CD4-positive, alpha-beta T cell (primary cell): ENCODE measurements at regions not wholly inside any gene's neighbourhood (a gene's known extent, or its start where the extent isn't known, plus 50 kb on each side); places are given as distances from the start of the nearest gene placed in this dataset.

Source experiments
- ATAC-seq: fragments of 200-7000 bp; cut with Tn5 transposase; one replicate; pipeline ENCODE4 v1.10.0; 2022; ENCODE audit warnings: mild to moderate bottlenecking; ENCODE audit not compliant: poor library complexity
- CTCF ChIA-PET: fragments of 350-600 bp; sonication (Branson Sonifier 250); formaldehyde crosslinking; loops from one replicate; lab custom pipeline; 2021; ENCODE audit warnings: antibody characterized with exemption, inconsistent platforms; lab: Charles Lee
- POLR2A ChIA-PET: fragments of 350-600 bp; sonication (Branson Sonifier 250); formaldehyde crosslinking; loops from one replicate; lab custom pipeline; 2021; ENCODE audit warnings: antibody characterized with exemption, inconsistent platforms; lab: Charles Lee
- DNase-seq, 14 experiments: peaks; one replicate each; pipeline ENCODE4 v3.0.0-alpha.2; 2013 to 2020; ENCODE audit warnings: mixed read lengths in 2 of 14
- H3K27ac ChIP-seq, 2 donors: one replicate each; pipeline versions ENCODE4 v1.5.1 to v1.7.0; 2013; ENCODE audit warnings: low read length in 2 of 2, low read depth in 1 of 2, mild to moderate bottlenecking in 1 of 2
- H3K27me3 ChIP-seq, 2 experiments: 1 replicate in 1 of 2; 2 replicates in 1 of 2; pipeline versions ENCODE4 v1.6.1 to v1.7.0; 2013; ENCODE audit warnings: low read length in 2 of 2, control low read depth in 1 of 2, mild to moderate bottlenecking in 1 of 2, moderate library complexity in 1 of 2; ENCODE audit not compliant: insufficient read depth in 2 of 2, control insufficient read depth in 1 of 2
- H3K36me3 ChIP-seq: one replicate; pipeline ENCODE4 v1.6.1; 2013; ENCODE audit warnings: low read length, control low read depth; ENCODE audit not compliant: insufficient read depth
- H3K4me1 ChIP-seq: one replicate; pipeline ENCODE4 v1.6.1; 2013; ENCODE audit warnings: low read length, control low read depth; ENCODE audit not compliant: insufficient read depth
- H3K4me3 ChIP-seq: one replicate; pipeline ENCODE4 v1.5.1; 2013; ENCODE audit warnings: mild to moderate bottlenecking, low read length, moderate library complexity
- H3K9me3 ChIP-seq, 2 experiments: 1 replicate in 1 of 2; 2 replicates in 1 of 2; pipeline versions ENCODE4 v1.6.1 to v1.7.0; 2013; ENCODE audit warnings: low read length in 2 of 2, mild to moderate bottlenecking in 2 of 2, control low read depth in 1 of 2, moderate library complexity in 1 of 2; ENCODE audit not compliant: control insufficient read depth in 1 of 2, insufficient read depth in 1 of 2
- H3K27ac Mint-ChIP-seq: one replicate; pipeline ENCODE4 v1.8.0; 2020; ENCODE audit warnings: mixed read lengths
- H3K27me3 Mint-ChIP-seq: one replicate; pipeline ENCODE4 v1.8.0; 2021; ENCODE audit warnings: mixed read lengths
- H3K36me3 Mint-ChIP-seq: one replicate; pipeline ENCODE4 v1.8.0; 2021; ENCODE audit warnings: low read depth, mixed read lengths
- H3K4me1 Mint-ChIP-seq: one replicate; pipeline ENCODE4 v1.8.0; 2021; ENCODE audit warnings: low read depth, mixed read lengths
- H3K4me3 Mint-ChIP-seq: one replicate; pipeline ENCODE4 v1.8.0; 2020; ENCODE audit warnings: mild to moderate bottlenecking, mixed read lengths
- H3K9me3 Mint-ChIP-seq: one replicate; pipeline ENCODE4 v1.8.0; 2020; ENCODE audit warnings: mixed read lengths
- intact Hi-C, 2 experiments: fragments of 100-400 bp; cut with DNase I in 1 of 2; cut with micrococcal nuclease in 1 of 2; formaldehyde crosslinking; loops; one replicate each; pipeline versions ENCODE4 v1.15.1 to v1.9.0; 2023 to 2025; cut with DNase I, micrococcal nuclease
- TF ChIP-seq, protein P1 (sequence below): fragments of 200-600 bp; IDR thresholded peaks from one replicate; pipeline ENCODE4 v1.8.0; 2022; ENCODE audit warnings: antibody characterized with exemption, mild to moderate bottlenecking

DNA sequence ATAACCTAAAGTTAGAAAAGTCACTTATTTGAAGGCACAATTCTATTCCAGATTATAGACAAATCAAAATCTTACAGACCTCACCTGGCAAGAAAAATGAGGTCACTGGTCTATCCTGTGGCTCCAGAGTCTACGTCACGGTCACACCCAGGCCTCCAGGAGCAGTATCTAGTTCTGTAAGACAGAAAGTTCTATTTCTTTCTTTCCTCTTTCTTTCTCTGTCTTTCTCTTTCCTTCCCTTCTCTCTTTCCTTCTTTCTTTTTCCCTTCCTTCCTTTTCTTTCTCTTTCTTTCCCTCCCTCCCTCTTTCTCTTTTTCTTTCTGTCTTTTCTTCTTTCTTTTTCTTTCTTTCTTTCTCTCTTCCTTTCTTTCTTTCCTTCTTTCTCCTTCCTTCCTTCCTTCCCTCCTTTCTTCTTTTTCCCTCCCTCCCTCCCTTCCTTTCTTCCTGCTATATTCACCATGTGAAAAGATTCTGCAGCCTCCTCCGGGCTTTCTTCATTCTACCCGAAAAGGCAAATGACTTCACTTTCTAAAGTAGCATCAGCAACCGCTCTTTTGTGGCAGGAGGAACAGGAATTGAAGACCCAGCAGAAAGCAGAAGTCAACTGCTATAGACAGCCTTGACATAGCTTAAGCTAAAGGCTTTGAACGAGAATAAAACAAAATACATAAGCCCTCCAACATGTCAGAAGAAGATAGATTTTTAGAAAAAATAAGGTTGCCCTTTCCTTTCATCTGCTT lies 83.9 kb upstream of the SIRPG start:
- H3K36me3 Mint-ChIP-seq = no peaks in the 10 kb centered on the region
- ATAC-seq = no peak
- H3K4me1 Mint-ChIP-seq = peaks cover 7% of the 10 kb centered on the region

GRCh38 chr20:1737134-1737533 lies 79.6 kb upstream of the SIRPG start:
- H3K27ac Mint-ChIP-seq = no peak overlapping the region
- Histone ChIP-seq H3K27ac (no peak overlapping the region), H3K36me3 (no peaks in the 10 kb centered on the region), H3K9me3 (no peaks in the 10 kb centered on the region), H3K4me1 (peaks cover 12% of the 10 kb centered on the region), H3K27me3 (peaks cover 3% of the 10 kb centered on the region in 2 experiments), H3K4me3 (no peak overlapping the region)
- no peaks in the 10 kb centered on the region for H3K36me3 Mint-ChIP-seq
- intact Hi-C loops = loop anchor here in 1 of 2 experiments (10.0 kb wide), 2 partner anchors 52 to 202 kb away; no protein-coding TSS in a partner anchor
- H3K4me3 Mint-ChIP-seq = no peak overlapping the region
- H3K9me3 Mint-ChIP-seq = no peaks in the 10 kb centered on the region
- no peak for ATAC-seq
- peaks cover 15% of the 10 kb centered on the region for H3K27me3 Mint-ChIP-seq
- H3K4me1 Mint-ChIP-seq = peaks cover 7% of the 10 kb centered on the region
- no peak for DNase-seq
- TF ChIP-seq, protein P1, sequence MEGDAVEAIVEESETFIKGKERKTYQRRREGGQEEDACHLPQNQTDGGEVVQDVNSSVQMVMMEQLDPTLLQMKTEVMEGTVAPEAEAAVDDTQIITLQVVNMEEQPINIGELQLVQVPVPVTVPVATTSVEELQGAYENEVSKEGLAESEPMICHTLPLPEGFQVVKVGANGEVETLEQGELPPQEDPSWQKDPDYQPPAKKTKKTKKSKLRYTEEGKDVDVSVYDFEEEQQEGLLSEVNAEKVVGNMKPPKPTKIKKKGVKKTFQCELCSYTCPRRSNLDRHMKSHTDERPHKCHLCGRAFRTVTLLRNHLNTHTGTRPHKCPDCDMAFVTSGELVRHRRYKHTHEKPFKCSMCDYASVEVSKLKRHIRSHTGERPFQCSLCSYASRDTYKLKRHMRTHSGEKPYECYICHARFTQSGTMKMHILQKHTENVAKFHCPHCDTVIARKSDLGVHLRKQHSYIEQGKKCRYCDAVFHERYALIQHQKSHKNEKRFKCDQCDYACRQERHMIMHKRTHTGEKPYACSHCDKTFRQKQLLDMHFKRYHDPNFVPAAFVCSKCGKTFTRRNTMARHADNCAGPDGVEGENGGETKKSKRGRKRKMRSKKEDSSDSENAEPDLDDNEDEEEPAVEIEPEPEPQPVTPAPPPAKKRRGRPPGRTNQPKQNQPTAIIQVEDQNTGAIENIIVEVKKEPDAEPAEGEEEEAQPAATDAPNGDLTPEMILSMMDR = no peak
- POLR2A ChIA-PET = no interaction called here
- CTCF ChIA-PET = no interaction called here

More for the DNA sequence above, 83.9 kb upstream of the SIRPG start:
- H3K4me1 ChIP-seq = no peaks in the 10 kb centered on the region
- ChIA-PET CTCF (no interaction called here), POLR2A (no interaction called here)
- no peak overlapping the region for H3K4me3 Mint-ChIP-seq
- intact Hi-C loops = no loop called here
- H3K27ac ChIP-seq = no peak overlapping the region
- H3K27me3 Mint-ChIP-seq = peaks cover 15% of the 10 kb centered on the region
- no peak for DNase-seq
- no peak overlapping the region for H3K4me3 ChIP-seq
- H3K9me3 Mint-ChIP-seq = no peaks in the 10 kb centered on the region
- no peaks in the 10 kb centered on the region for H3K9me3 ChIP-seq
- no peaks in the 10 kb centered on the region for H3K36me3 ChIP-seq
- H3K27me3 ChIP-seq = peaks cover 3% of the 10 kb centered on the region in 2 experiments
- H3K27ac Mint-ChIP-seq = no peak overlapping the region
- TF ChIP-seq, protein P1 = no peak

DNA sequence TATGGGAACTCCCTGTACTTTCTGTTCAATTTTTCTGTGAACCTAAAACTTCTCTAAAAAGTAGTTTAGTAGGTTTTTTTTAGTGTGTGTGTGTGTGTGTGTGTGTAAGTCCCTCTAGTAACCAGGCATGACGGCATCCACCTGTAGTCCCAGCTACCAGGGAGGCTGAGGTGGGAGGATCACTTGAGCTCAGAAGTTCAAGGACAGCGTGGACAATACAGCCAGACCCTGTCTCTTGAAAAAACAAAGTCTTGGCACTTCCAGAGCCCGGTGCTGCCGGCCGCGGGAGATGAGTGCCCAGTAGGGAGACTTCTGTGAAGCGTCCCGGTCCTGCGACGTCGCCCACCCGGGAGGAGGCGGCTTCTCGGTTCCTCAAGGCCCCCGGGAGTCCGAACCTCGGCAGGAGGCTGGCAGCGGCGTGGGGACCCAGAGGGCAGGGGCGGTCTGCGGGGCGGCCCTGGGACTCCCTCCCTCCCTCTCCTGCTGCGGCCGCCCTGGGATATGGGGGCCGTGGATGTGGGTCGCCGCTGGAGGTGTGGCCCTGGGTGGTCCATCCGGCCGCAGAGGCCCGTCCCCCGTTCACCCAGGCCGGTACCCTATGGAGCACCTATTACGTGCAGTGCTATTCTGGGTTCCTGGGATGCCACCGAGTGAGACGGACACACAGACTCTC lies 78.0 kb upstream of the SIRPG start:
- Mint-ChIP-seq H3K4me1 (peaks cover under 1% of the 10 kb centered on the region), H3K9me3 (no peaks in the 10 kb centered on the region), H3K27ac (no peak overlapping the region), H3K27me3 (peaks cover under 1% of the 10 kb centered on the region), H3K36me3 (no peaks in the 10 kb centered on the region), H3K4me3 (no peak overlapping the region)
- peaks cover 0 to 3% of the 10 kb centered on the region in 2 experiments for H3K27me3 ChIP-seq
- intact Hi-C loops = loop anchor here (1.0 to 10.0 kb wide), 3 partner anchors 51 to 201 kb away; no protein-coding TSS in a partner anchor
- H3K4me3 ChIP-seq = no peak overlapping the region
- no peaks in the 10 kb centered on the region for H3K36me3 ChIP-seq
- ChIA-PET CTCF (interaction anchor here (1.2 to 2.4 kb wide), 6 partner anchors 74 to 269 kb away, joined by 3 to 19 read pairs (median 6); partner anchors contain the start of gene NSFL1C), POLR2A (no interaction called here)
- DNase-seq = no peak
- ATAC-seq = no peak
- peaks cover 28% of the 10 kb centered on the region for H3K4me1 ChIP-seq
- TF ChIP-seq, protein P1 = no peak
- no peaks in the 10 kb centered on the region for H3K9me3 ChIP-seq
- no peak overlapping the region for H3K27ac ChIP-seq
